ENCODE measurements at regions not wholly inside any gene's neighbourhood (a gene's known extent, or its start where the extent isn't known, plus 50 kb on each side); places are given as distances from the start of the nearest gene placed in this dataset.
"Not testable (repeated sequence)": the region's sequence is repeated elsewhere in the genome, so short reads cannot be mapped to it uniquely, and the experiment has no call there.

DNA sequence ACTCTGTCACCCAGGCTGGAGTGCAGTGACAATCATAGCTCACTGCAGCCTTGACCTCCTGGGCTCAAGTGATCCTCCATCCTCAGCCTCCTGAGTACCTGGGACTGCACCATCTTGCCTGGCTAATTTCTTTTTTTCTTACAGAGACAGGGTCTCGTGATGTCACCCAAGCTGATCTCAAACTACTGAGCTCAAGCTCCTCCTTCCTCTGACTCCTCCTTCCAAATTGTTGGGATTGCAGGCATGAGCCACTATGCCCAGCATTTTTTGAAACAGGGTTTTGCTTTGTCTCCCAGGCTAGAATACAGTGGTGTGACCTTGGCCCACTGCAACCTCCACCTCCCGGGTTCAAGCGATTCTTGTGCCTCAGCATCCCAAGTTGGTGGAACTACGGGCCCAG is 358.3 kb upstream of the MTNR1B start:
- H3K27ac ChIP-seq (ENCODE audit: control insufficient read depth, insufficient read depth, low read length), result no peak overlapping the region
- no peaks in the 10 kb centered on the region for H3K4me1 ChIP-seq (ENCODE audit: control insufficient read depth, extremely low read depth, insufficient read depth, low read length)
- no peak for FAIRE-seq
- no peaks in the 10 kb centered on the region for H3K36me3 ChIP-seq (ENCODE audit: control insufficient read depth in 2 of 2, extremely low read depth in 1 of 2, insufficient read depth in 2 of 2, low read length in 2 of 2)
- TF ChIP-seq EZH2 (IDR thresholded peaks at IDR 0.05; ENCODE audit: low read length), result no peak
- TF ChIP-seq, protein P1, sequence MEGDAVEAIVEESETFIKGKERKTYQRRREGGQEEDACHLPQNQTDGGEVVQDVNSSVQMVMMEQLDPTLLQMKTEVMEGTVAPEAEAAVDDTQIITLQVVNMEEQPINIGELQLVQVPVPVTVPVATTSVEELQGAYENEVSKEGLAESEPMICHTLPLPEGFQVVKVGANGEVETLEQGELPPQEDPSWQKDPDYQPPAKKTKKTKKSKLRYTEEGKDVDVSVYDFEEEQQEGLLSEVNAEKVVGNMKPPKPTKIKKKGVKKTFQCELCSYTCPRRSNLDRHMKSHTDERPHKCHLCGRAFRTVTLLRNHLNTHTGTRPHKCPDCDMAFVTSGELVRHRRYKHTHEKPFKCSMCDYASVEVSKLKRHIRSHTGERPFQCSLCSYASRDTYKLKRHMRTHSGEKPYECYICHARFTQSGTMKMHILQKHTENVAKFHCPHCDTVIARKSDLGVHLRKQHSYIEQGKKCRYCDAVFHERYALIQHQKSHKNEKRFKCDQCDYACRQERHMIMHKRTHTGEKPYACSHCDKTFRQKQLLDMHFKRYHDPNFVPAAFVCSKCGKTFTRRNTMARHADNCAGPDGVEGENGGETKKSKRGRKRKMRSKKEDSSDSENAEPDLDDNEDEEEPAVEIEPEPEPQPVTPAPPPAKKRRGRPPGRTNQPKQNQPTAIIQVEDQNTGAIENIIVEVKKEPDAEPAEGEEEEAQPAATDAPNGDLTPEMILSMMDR (optimal IDR thresholded peaks at IDR 0.05 in 1 of 3, IDR thresholded peaks at IDR 0.05 in 1 of 3, conservative IDR thresholded peaks at IDR 0.05 in 1 of 3; ENCODE audit: extremely low read depth in 1 of 3, insufficient read depth in 2 of 3, low read length in 3 of 3), result no peak
- H3K9me1 ChIP-seq (ENCODE audit: control insufficient read depth, extremely low read depth, insufficient read depth, low read length), result no peaks in the 10 kb centered on the region
- H3K9ac ChIP-seq (ENCODE audit: control insufficient read depth, extremely low read depth, insufficient read depth, low read length), result no peak overlapping the region
- no peak for DNase-seq (ENCODE audit: low read depth, low spot score)
- no peaks in the 10 kb centered on the region for H3K9me3 ChIP-seq (ENCODE audit: control insufficient read depth, low read depth, low read length)
- no peak overlapping the region for H3K4me2 ChIP-seq (ENCODE audit: control insufficient read depth, extremely low read depth, insufficient read depth, low read depth, low read length)
- H3K4me3 ChIP-seq (ENCODE audit: control insufficient read depth in 2 of 3, extremely low read depth in 1 of 3, insufficient read depth in 2 of 3, low read depth in 1 of 3, low read length in 3 of 3), result no peak overlapping the region
- no peaks in the 10 kb centered on the region for H3K27me3 ChIP-seq (ENCODE audit: control insufficient read depth, extremely low read depth, insufficient read depth, low read length)
- H3K79me2 ChIP-seq (ENCODE audit: control insufficient read depth, insufficient read depth, low read length), result no peaks in the 10 kb centered on the region
- dilution Hi-C loops (cut with MboI; ENCODE audit: extremely low pct_ligation_motif_present, low sequenced_read_pairs), result no loop called here
- H4K20me1 ChIP-seq (ENCODE audit: control insufficient read depth, extremely low read depth, insufficient read depth, low read length), result no peaks in the 10 kb centered on the region
- no peak overlapping the region for H2AFZ ChIP-seq (ENCODE audit: control insufficient read depth, low read length)

DNA sequence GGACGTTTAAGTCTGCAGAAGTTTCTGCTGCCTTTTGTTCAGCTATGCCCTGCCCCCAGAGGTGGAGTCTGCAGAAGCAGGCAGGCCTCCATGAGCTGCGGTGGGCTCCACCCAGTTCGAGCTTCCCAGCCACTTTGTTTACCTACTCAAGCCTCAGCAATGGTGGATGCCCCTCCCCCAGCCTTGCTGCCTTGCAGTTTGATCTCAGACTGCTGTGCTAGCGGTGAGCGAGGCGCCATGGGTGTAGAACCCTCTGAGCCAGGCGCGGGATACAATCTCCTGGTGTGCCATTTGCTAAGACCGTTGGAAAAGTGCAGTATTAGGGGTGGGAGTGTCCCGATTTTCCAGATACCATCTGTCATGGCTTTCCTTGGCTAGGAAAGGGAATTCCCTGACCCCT is 351.4 kb upstream of the MTNR1B start:
- H3K4me2 ChIP-seq (ENCODE audit: control insufficient read depth, extremely low read depth, insufficient read depth, low read depth, low read length); H4K20me1 ChIP-seq (ENCODE audit: control insufficient read depth, extremely low read depth, insufficient read depth, low read length); DNase-seq (ENCODE audit: low read depth, low spot score); H3K9me3 ChIP-seq (ENCODE audit: control insufficient read depth, low read depth, low read length); dilution Hi-C loops (cut with MboI; ENCODE audit: extremely low pct_ligation_motif_present, low sequenced_read_pairs); H3K4me1 ChIP-seq (ENCODE audit: control insufficient read depth, extremely low read depth, insufficient read depth, low read length); H3K4me3 ChIP-seq (ENCODE audit: control insufficient read depth in 2 of 3, extremely low read depth in 1 of 3, insufficient read depth in 2 of 3, low read depth in 1 of 3, low read length in 3 of 3); H3K79me2 ChIP-seq (ENCODE audit: control insufficient read depth, insufficient read depth, low read length); H3K27ac ChIP-seq (ENCODE audit: control insufficient read depth, insufficient read depth, low read length); H3K36me3 ChIP-seq (ENCODE audit: control insufficient read depth in 2 of 2, extremely low read depth in 1 of 2, insufficient read depth in 2 of 2, low read length in 2 of 2); H3K9ac ChIP-seq (ENCODE audit: control insufficient read depth, extremely low read depth, insufficient read depth, low read length); H3K9me1 ChIP-seq (ENCODE audit: control insufficient read depth, extremely low read depth, insufficient read depth, low read length); FAIRE-seq; H3K27me3 ChIP-seq (ENCODE audit: control insufficient read depth, extremely low read depth, insufficient read depth, low read length); H2AFZ ChIP-seq (ENCODE audit: control insufficient read depth, low read length): not testable (repeated sequence)

DNA sequence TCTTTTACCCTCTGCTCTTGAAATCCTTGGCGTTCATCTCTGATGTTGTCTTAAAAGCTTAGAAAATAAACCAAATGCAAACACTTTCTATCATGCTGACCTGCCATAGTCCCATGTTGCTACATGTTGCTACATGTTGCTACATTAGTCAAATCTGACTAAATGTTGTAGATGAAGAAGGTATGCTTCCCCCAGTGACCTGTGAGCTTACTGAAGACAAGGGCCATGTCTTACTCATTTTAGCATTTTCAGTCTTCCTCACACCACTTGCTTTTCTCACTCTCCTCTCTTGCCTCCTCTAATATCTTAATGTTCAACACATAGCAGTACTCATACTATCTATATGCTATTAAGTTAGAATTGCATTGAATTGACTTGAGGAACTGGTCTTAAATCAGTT is 346.4 kb upstream of the MTNR1B start:
- Histone ChIP-seq H4K20me1 (ENCODE audit: control insufficient read depth, extremely low read depth, insufficient read depth, low read length) (no peaks in the 10 kb centered on the region), H3K27me3 (ENCODE audit: control insufficient read depth, extremely low read depth, insufficient read depth, low read length) (no peaks in the 10 kb centered on the region), H3K27ac (ENCODE audit: control insufficient read depth, insufficient read depth, low read length) (no peak overlapping the region), H2AFZ (ENCODE audit: control insufficient read depth, low read length) (no peak overlapping the region), H3K9me3 (ENCODE audit: control insufficient read depth, low read depth, low read length) (no peaks in the 10 kb centered on the region), H3K4me3 (ENCODE audit: control insufficient read depth in 2 of 3, extremely low read depth in 1 of 3, insufficient read depth in 2 of 3, low read depth in 1 of 3, low read length in 3 of 3) (no peak overlapping the region), H3K4me2 (ENCODE audit: control insufficient read depth, extremely low read depth, insufficient read depth, low read depth, low read length) (no peak overlapping the region), H3K79me2 (ENCODE audit: control insufficient read depth, insufficient read depth, low read length) (no peaks in the 10 kb centered on the region), H3K4me1 (ENCODE audit: control insufficient read depth, extremely low read depth, insufficient read depth, low read length) (no peaks in the 10 kb centered on the region), H3K36me3 (ENCODE audit: control insufficient read depth in 2 of 2, extremely low read depth in 1 of 2, insufficient read depth in 2 of 2, low read length in 2 of 2) (no peaks in the 10 kb centered on the region), H3K9me1 (ENCODE audit: control insufficient read depth, extremely low read depth, insufficient read depth, low read length) (no peaks in the 10 kb centered on the region), H3K9ac (ENCODE audit: control insufficient read depth, extremely low read depth, insufficient read depth, low read length) (no peak overlapping the region)
- DNase-seq (ENCODE audit: low read depth, low spot score) (no peak), FAIRE-seq (no peak)
- dilution Hi-C loops (cut with MboI; ENCODE audit: extremely low pct_ligation_motif_present, low sequenced_read_pairs), result no loop called here
- no peak for TF ChIP-seq EZH2 (IDR thresholded peaks at IDR 0.05; ENCODE audit: low read length)
- TF ChIP-seq, protein P1 (optimal IDR thresholded peaks at IDR 0.05 in 1 of 3, IDR thresholded peaks at IDR 0.05 in 1 of 3, conservative IDR thresholded peaks at IDR 0.05 in 1 of 3; ENCODE audit: extremely low read depth in 1 of 3, insufficient read depth in 2 of 3, low read length in 3 of 3), result no peak

Data from keratinocyte (primary cell).